Osteocyte (in vitro differentiated cells): ENCODE measurements at regions not wholly inside any gene's neighbourhood (a gene's known extent, or its start where the extent isn't known, plus 50 kb on each side); places are given as distances from the start of the nearest gene placed in this dataset.
A peak's percentile ranks its signal among the peaks of the same experiment; 100 is the strongest.
"Not testable (repeated sequence)": the region's sequence is repeated elsewhere in the genome, so short reads cannot be mapped to it uniquely, and the experiment has no call there.

Experiments used
- DNase-seq: peaks from one replicate; pipeline ENCODE4 v3.0.0; 2021; ENCODE audit warnings: mixed read lengths; ENCODE audit not compliant: unreplicated experiment; ENCODE audit errors: extremely low spot score
- H3K27ac Mint-ChIP-seq: one replicate; pipeline ENCODE4 v1.8.0; 2021; ENCODE audit warnings: mild to moderate bottlenecking, mixed read lengths; ENCODE audit not compliant: unreplicated experiment
- H3K27me3 Mint-ChIP-seq: one replicate; pipeline ENCODE4 v1.8.0; 2021; ENCODE audit warnings: mixed read lengths; ENCODE audit not compliant: unreplicated experiment
- H3K36me3 Mint-ChIP-seq: one replicate; pipeline ENCODE4 v1.8.0; 2021; ENCODE audit warnings: mixed read lengths; ENCODE audit not compliant: unreplicated experiment
- H3K4me1 Mint-ChIP-seq: one replicate; pipeline ENCODE4 v1.8.0; 2021; ENCODE audit warnings: mixed read lengths; ENCODE audit not compliant: unreplicated experiment
- H3K4me3 Mint-ChIP-seq: one replicate; pipeline ENCODE4 v1.8.0; 2021; ENCODE audit warnings: mild to moderate bottlenecking, moderate library complexity, mixed read lengths; ENCODE audit not compliant: unreplicated experiment
- H3K9me3 Mint-ChIP-seq: one replicate; pipeline ENCODE4 v1.8.0; 2021; ENCODE audit warnings: mixed read lengths; ENCODE audit not compliant: unreplicated experiment
- CTCF ChIP-seq: fragments of 200-600 bp; sonication (generic); IDR thresholded peaks from 2 replicates; pipeline ENCODE4 v1.5.0; 2021; ENCODE audit warnings: antibody characterized with exemption, mild to moderate bottlenecking, moderate library complexity

DNA sequence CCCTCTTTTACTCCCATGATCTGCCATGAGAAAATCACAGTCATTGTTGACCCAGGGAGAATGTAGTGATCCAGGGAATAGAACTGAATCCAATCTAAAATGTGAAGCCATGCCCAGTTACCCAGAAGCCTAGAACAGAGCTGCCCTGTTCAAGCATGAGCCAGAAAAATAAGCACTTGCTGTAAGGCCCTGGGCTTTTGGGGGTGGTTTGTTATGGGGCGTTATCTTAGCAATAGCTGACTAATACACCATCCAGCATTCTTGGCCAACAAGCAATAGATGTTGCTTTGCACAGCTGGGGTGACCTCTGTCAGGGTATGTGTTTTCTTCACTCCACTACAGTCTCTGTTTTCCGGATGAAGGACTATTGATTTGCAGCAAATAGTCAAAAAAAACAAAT lies 120.4 kb downstream of the ZFP64 start:
- Mint-ChIP-seq H3K4me3 (no peak overlapping the region), H3K27ac (no peak overlapping the region), H3K4me1 (peaks cover 2% of the 10 kb centered on the region), H3K27me3 (no peaks in the 10 kb centered on the region), H3K9me3 (no peaks in the 10 kb centered on the region), H3K36me3 (no peaks in the 10 kb centered on the region)
- TF ChIP-seq CTCF, result no peak
- DNase-seq, result no peak

DNA sequence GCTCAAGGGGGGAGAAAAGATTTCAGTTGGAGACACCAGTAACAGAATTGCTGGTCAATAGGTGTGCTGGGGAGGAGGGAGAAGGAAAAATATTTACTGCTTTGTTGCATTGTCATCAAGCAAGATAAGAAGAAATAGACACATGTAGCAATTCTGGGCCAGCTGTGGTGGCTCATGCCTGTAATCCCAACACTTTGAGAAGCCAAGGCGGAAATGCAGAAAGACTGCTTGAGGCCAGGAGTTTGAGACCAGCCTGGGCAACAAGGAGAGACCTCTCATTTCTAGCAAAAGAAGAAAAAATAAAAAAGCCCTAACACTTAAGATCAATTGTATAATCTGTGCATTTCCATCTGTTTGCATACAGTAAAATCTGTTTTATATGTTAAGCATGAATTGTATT lies 126.6 kb downstream of the ZFP64 start:
- no peak for TF ChIP-seq CTCF
- Mint-ChIP-seq H3K9me3 (no peaks in the 10 kb centered on the region), H3K4me3 (no peak overlapping the region), H3K27me3 (no peaks in the 10 kb centered on the region), H3K4me1 (peaks cover 7% of the 10 kb centered on the region), H3K27ac (no peak overlapping the region), H3K36me3 (peaks cover 2% of the 10 kb centered on the region)
- no peak for DNase-seq

- no peak overlapping the region for H3K27ac Mint-ChIP-seq
- DNase-seq, result no peak
- peaks cover 8% of the 10 kb centered on the region for H3K4me1 Mint-ChIP-seq
- H3K9me3 Mint-ChIP-seq, result no peaks in the 10 kb centered on the region
- no peak for TF ChIP-seq CTCF
- no peaks in the 10 kb centered on the region for H3K27me3 Mint-ChIP-seq
- H3K36me3 Mint-ChIP-seq, result peaks cover 2% of the 10 kb centered on the region
- H3K4me3 Mint-ChIP-seq, result no peak overlapping the region
These were observed 128.9 kb downstream of the ZFP64 start for GRCh38 chr20:52062452-52063209.

GRCh38 chr20:52060794-52061714 lies 130.5 kb downstream of the ZFP64 start:
- Mint-ChIP-seq H3K27me3 (no peaks in the 10 kb centered on the region), H3K36me3 (peaks cover 5% of the 10 kb centered on the region), H3K9me3 (peaks cover 12% of the 10 kb centered on the region), H3K27ac (no peak overlapping the region), H3K4me3 (no peak overlapping the region), H3K4me1 (peaks cover 11% of the 10 kb centered on the region)
- peak; percentile 60 for TF ChIP-seq CTCF
- no peak for DNase-seq

- not testable (repeated sequence) for H3K27ac Mint-ChIP-seq, H3K36me3 Mint-ChIP-seq, H3K4me3 Mint-ChIP-seq, DNase-seq, H3K27me3 Mint-ChIP-seq
- Mint-ChIP-seq H3K9me3 (peaks cover 12% of the 10 kb centered on the region), H3K4me1 (peaks cover 11% of the 10 kb centered on the region)
These were observed 134.4 kb downstream of the ZFP64 start for GRCh38 chr20:52057133-52057532.
